ENCODE measurements at regions not wholly inside any gene's neighbourhood (a gene's known extent, or its start where the extent isn't known, plus 50 kb on each side); places are given as distances from the start of the nearest gene placed in this dataset.
"Not testable (repeated sequence)": the region's sequence is repeated elsewhere in the genome, so short reads cannot be mapped to it uniquely, and the experiment has no call there.

GRCh38 chr20:30574337-30574736 lies 683.1 kb upstream of the DEFB115 start:
- H3K9me3 ChIP-seq (ENCODE audit: low read depth); DNase-seq (ENCODE audit: low spot score); H3K79me2 ChIP-seq; H3K27me3 ChIP-seq; H3K9me2 ChIP-seq (replicated peaks; ENCODE audit: insufficient read depth); H3K4me3 ChIP-seq; H4K20me1 ChIP-seq (ENCODE audit: insufficient read depth, poor library complexity, severe bottlenecking); H3K36me3 ChIP-seq (replicated peaks; ENCODE audit: insufficient read depth, low read depth); H3K4me2 ChIP-seq; H3K27ac ChIP-seq; H2AFZ ChIP-seq; H3K4me1 ChIP-seq (ENCODE audit: insufficient read depth): not testable (repeated sequence)
- WGBS (ENCODE audit: low lambda C conversion rate, missing lambda C conversion rate), result 56% methylated on average over 2 of the region's 2 CpGs

- not testable (repeated sequence) for H2AFZ ChIP-seq; H3K79me2 ChIP-seq; H3K36me3 ChIP-seq (replicated peaks; ENCODE audit: insufficient read depth, low read depth); H3K9me3 ChIP-seq (ENCODE audit: low read depth); H3K27ac ChIP-seq; DNase-seq (ENCODE audit: low spot score); H3K4me1 ChIP-seq (ENCODE audit: insufficient read depth); H3K9me2 ChIP-seq (replicated peaks; ENCODE audit: insufficient read depth); H3K4me3 ChIP-seq; H3K4me2 ChIP-seq; H4K20me1 ChIP-seq (ENCODE audit: insufficient read depth, poor library complexity, severe bottlenecking); H3K27me3 ChIP-seq
- 66% methylated on average over 6 of the region's 6 CpGs for WGBS (ENCODE audit: low lambda C conversion rate, missing lambda C conversion rate)
These were observed 678.4 kb upstream of the DEFB115 start for GRCh38 chr20:30579069-30579468.

GRCh38 chr20:30579824-30580438 lies 677.5 kb upstream of the DEFB115 start:
- H2AFZ ChIP-seq, result not testable (repeated sequence)

GRCh38 chr20:30581839-30582238 lies 675.6 kb upstream of the DEFB115 start:
- 63% methylated on average over 7 of the region's 7 CpGs for WGBS (ENCODE audit: low lambda C conversion rate, missing lambda C conversion rate)
- H2AFZ ChIP-seq; H4K20me1 ChIP-seq (ENCODE audit: insufficient read depth, poor library complexity, severe bottlenecking); H3K27ac ChIP-seq; H3K79me2 ChIP-seq; H3K36me3 ChIP-seq (replicated peaks; ENCODE audit: insufficient read depth, low read depth); H3K4me3 ChIP-seq; H3K4me1 ChIP-seq (ENCODE audit: insufficient read depth); H3K9me2 ChIP-seq (replicated peaks; ENCODE audit: insufficient read depth); H3K27me3 ChIP-seq; DNase-seq (ENCODE audit: low spot score); H3K4me2 ChIP-seq; H3K9me3 ChIP-seq (ENCODE audit: low read depth): not testable (repeated sequence)

More at GRCh38 chr20:30579824-30580438, 677.5 kb upstream of the DEFB115 start:
- H3K36me3 ChIP-seq (replicated peaks; ENCODE audit: insufficient read depth, low read depth); H3K4me3 ChIP-seq; H3K4me2 ChIP-seq; H3K9me2 ChIP-seq (replicated peaks; ENCODE audit: insufficient read depth); H4K20me1 ChIP-seq (ENCODE audit: insufficient read depth, poor library complexity, severe bottlenecking); H3K27me3 ChIP-seq; H3K27ac ChIP-seq; H3K79me2 ChIP-seq; H3K4me1 ChIP-seq (ENCODE audit: insufficient read depth); H3K9me3 ChIP-seq (ENCODE audit: low read depth): not testable (repeated sequence)
- DNase-seq (ENCODE audit: low spot score), result peak; percentile 13
- WGBS (ENCODE audit: low lambda C conversion rate, missing lambda C conversion rate), result 63% methylated on average over 27 of the region's 27 CpGs

GRCh38 chr20:30584403-30584802 lies 673.1 kb upstream of the DEFB115 start:
- not testable (repeated sequence) for H2AFZ ChIP-seq; H3K4me2 ChIP-seq; H3K9me3 ChIP-seq (ENCODE audit: low read depth); H4K20me1 ChIP-seq (ENCODE audit: insufficient read depth, poor library complexity, severe bottlenecking); H3K9me2 ChIP-seq (replicated peaks; ENCODE audit: insufficient read depth); DNase-seq (ENCODE audit: low spot score); H3K79me2 ChIP-seq; H3K27ac ChIP-seq; H3K36me3 ChIP-seq (replicated peaks; ENCODE audit: insufficient read depth, low read depth); H3K4me1 ChIP-seq (ENCODE audit: insufficient read depth); H3K27me3 ChIP-seq; H3K4me3 ChIP-seq
- 93% methylated on average over 4 of the region's 4 CpGs for WGBS (ENCODE audit: low lambda C conversion rate, missing lambda C conversion rate)

- WGBS (ENCODE audit: low lambda C conversion rate, missing lambda C conversion rate), result 80% methylated on average over 42 of the region's 49 CpGs
These were observed 672.1 kb upstream of the DEFB115 start for GRCh38 chr20:30585244-30585796.

GRCh38 chr20:30586178-30586577 lies 671.3 kb upstream of the DEFB115 start:
- not testable (repeated sequence) for H3K4me2 ChIP-seq, H3K4me3 ChIP-seq
- 88% methylated on average over 9 of the region's 30 CpGs for WGBS (ENCODE audit: low lambda C conversion rate, missing lambda C conversion rate)

More at GRCh38 chr20:30585244-30585796, 672.1 kb upstream of the DEFB115 start:
- H4K20me1 ChIP-seq (ENCODE audit: insufficient read depth, poor library complexity, severe bottlenecking); DNase-seq (ENCODE audit: low spot score); H3K27ac ChIP-seq; H3K9me3 ChIP-seq (ENCODE audit: low read depth); H3K4me3 ChIP-seq; H3K36me3 ChIP-seq (replicated peaks; ENCODE audit: insufficient read depth, low read depth); H3K9me2 ChIP-seq (replicated peaks; ENCODE audit: insufficient read depth); H2AFZ ChIP-seq; H3K27me3 ChIP-seq; H3K4me1 ChIP-seq (ENCODE audit: insufficient read depth); H3K79me2 ChIP-seq: not testable (repeated sequence)
- H3K4me2 ChIP-seq, result peak overlapping the region; percentile 56

More at GRCh38 chr20:30586178-30586577, 671.3 kb upstream of the DEFB115 start:
- not testable (repeated sequence) for H3K27me3 ChIP-seq; H3K9me3 ChIP-seq (ENCODE audit: low read depth); H3K27ac ChIP-seq; H3K36me3 ChIP-seq (replicated peaks; ENCODE audit: insufficient read depth, low read depth); H3K9me2 ChIP-seq (replicated peaks; ENCODE audit: insufficient read depth); DNase-seq (ENCODE audit: low spot score); H3K4me1 ChIP-seq (ENCODE audit: insufficient read depth); H3K79me2 ChIP-seq; H2AFZ ChIP-seq; H4K20me1 ChIP-seq (ENCODE audit: insufficient read depth, poor library complexity, severe bottlenecking)
